CD14-positive monocyte (primary cell): ENCODE measurements at regions not wholly inside any gene's neighbourhood (a gene's known extent, or its start where the extent isn't known, plus 50 kb on each side); places are given as distances from the start of the nearest gene placed in this dataset.

Source experiments
- DNase-seq, 3 donors: peaks; one replicate each; pipeline ENCODE4 v3.0.0-alpha.2; 2011 to 2022
- H2AFZ ChIP-seq: 2 replicates; pipeline ENCODE4 v1.6.0; 2012; ENCODE audit warnings: mild to moderate bottlenecking, low read depth, low read length, inconsistent platforms; ENCODE audit not compliant: insufficient read depth, poor library complexity, severe bottlenecking
- H3K27ac ChIP-seq, 2 donors: 1 replicate in 1 of 2; 2 replicates in 1 of 2; pipeline ENCODE4 v1.5.1; 2012 to 2013; ENCODE audit warnings: low read length in 2 of 2, control low read depth in 1 of 2, inconsistent platforms in 1 of 2, low read depth in 1 of 2, mild to moderate bottlenecking in 1 of 2
- H3K27me3 ChIP-seq, 2 donors: one replicate each; pipeline versions ENCODE4 v1.6.0 to v1.6.1; 2011 to 2013; ENCODE audit warnings: low read length in 2 of 2; ENCODE audit not compliant: control insufficient read depth in 2 of 2, insufficient read depth in 2 of 2
- H3K36me3 ChIP-seq, 2 donors: replicated peaks in 1 of 2; 1 replicate in 1 of 2; 2 replicates in 1 of 2; pipeline versions ENCODE4 v1.5.1 to v1.6.1; 2012 to 2013; ENCODE audit warnings: low read length in 2 of 2, control low read depth in 1 of 2, inconsistent platforms in 1 of 2, mild to moderate bottlenecking in 1 of 2; ENCODE audit not compliant: insufficient read depth in 2 of 2, control insufficient read depth in 1 of 2
- H3K4me1 ChIP-seq, 2 donors: 1 replicate in 1 of 2; 2 replicates in 1 of 2; pipeline versions ENCODE4 v1.5.1 to v1.6.1; 2012 to 2013; ENCODE audit warnings: low read length in 2 of 2, control low read depth in 1 of 2, inconsistent platforms in 1 of 2, mild to moderate bottlenecking in 1 of 2, moderate library complexity in 1 of 2; ENCODE audit not compliant: insufficient read depth in 2 of 2, control insufficient read depth in 1 of 2
- H3K4me2 ChIP-seq: replicated peaks from 2 replicates; pipeline ENCODE3; 2012; ENCODE audit warnings: low read length, moderate library complexity, mild to moderate bottlenecking; ENCODE audit not compliant: poor library complexity, severe bottlenecking; ENCODE audit errors: extremely low read depth
- H3K4me3 ChIP-seq, 3 experiments: fragments of 200-600 bp in 1 of 3; sonication (generic) in 1 of 3; replicated peaks in 1 of 3; 1 replicate in 2 of 3; 2 replicates in 1 of 3; pipeline ENCODE4 v1.5.1; 2011 to 2013; ENCODE audit warnings: low read length in 3 of 3, mild to moderate bottlenecking in 3 of 3, control low read depth in 2 of 3, low read depth in 2 of 3, inconsistent platforms in 1 of 3, moderate library complexity in 1 of 3
- H3K79me2 ChIP-seq: 2 replicates; pipeline ENCODE4 v1.6.0; 2012; ENCODE audit warnings: mild to moderate bottlenecking, control low read depth, inconsistent platforms, low read length, moderate library complexity; ENCODE audit not compliant: insufficient read depth
- H3K9ac ChIP-seq: 2 replicates; pipeline ENCODE4 v1.6.0; 2017; ENCODE audit warnings: low read length, mild to moderate bottlenecking; ENCODE audit not compliant: insufficient read depth, poor library complexity, severe bottlenecking
- H3K9me3 ChIP-seq, 2 donors: replicated peaks in 1 of 2; 1 replicate in 1 of 2; 2 replicates in 1 of 2; pipeline versions ENCODE4 v1.5.1 to v1.6.1; 2012 to 2013; ENCODE audit warnings: low read length in 2 of 2, control low read depth in 1 of 2; ENCODE audit not compliant: control insufficient read depth in 1 of 2, insufficient read depth in 1 of 2
- H4K20me1 ChIP-seq: 2 replicates; pipeline ENCODE4 v1.6.0; 2012; ENCODE audit warnings: mild to moderate bottlenecking, low read length, control low read depth, moderate library complexity; ENCODE audit not compliant: insufficient read depth
- H3K27ac Mint-ChIP-seq, 7 donors: one replicate each; pipeline ENCODE4 v1.8.0; 2020; ENCODE audit warnings: mild to moderate bottlenecking in 7 of 7, mixed read lengths in 7 of 7, moderate library complexity in 6 of 7, inconsistent platforms in 2 of 7
- H3K27me3 Mint-ChIP-seq, 3 donors: one replicate each; pipeline ENCODE4 v1.8.0; 2021 to 2022; ENCODE audit warnings: low read depth in 3 of 3, mild to moderate bottlenecking in 3 of 3, mixed read lengths in 3 of 3, moderate library complexity in 3 of 3, inconsistent platforms in 1 of 3
- H3K36me3 Mint-ChIP-seq, 2 donors: one replicate each; pipeline ENCODE4 v1.8.0; 2020; ENCODE audit warnings: mixed read lengths in 2 of 2, inconsistent platforms in 1 of 2, mild to moderate bottlenecking in 1 of 2
- H3K4me1 Mint-ChIP-seq: one replicate; pipeline ENCODE4 v1.8.0; 2020; ENCODE audit warnings: mild to moderate bottlenecking, mixed read lengths
- H3K4me3 Mint-ChIP-seq, 2 donors: one replicate each; pipeline ENCODE4 v1.8.0; 2020; ENCODE audit warnings: mild to moderate bottlenecking in 2 of 2, mixed read lengths in 2 of 2, moderate library complexity in 1 of 2
- H3K9me3 Mint-ChIP-seq, 7 donors: one replicate each; pipeline ENCODE4 v1.8.0; 2020 to 2022; ENCODE audit warnings: mixed read lengths in 7 of 7, mild to moderate bottlenecking in 6 of 7, moderate library complexity in 6 of 7, inconsistent platforms in 2 of 7
- WGBS: methylation state at CpG from one replicate; pipeline ENCODE4 v1.1.5; 2013; ENCODE audit warnings: missing lambda C conversion rate; ENCODE audit not compliant: insufficient coverage; 5-methylcytosine and 5-hydroxymethylcytosine counted together
- intact Hi-C, 2 donors: fragments of 100-400 bp; cut with micrococcal nuclease; formaldehyde crosslinking; loops; one replicate each; pipeline versions ENCODE4 v1.15.0 to v1.15.1; 2023
- TF ChIP-seq, protein P1 (sequence below): fragments of 200-600 bp; IDR thresholded peaks from one replicate; pipeline ENCODE4 v1.8.0; 2022; ENCODE audit warnings: antibody characterized with exemption, mild to moderate bottlenecking

GRCh38 chr9:113646946-113647914 is 183.7 kb downstream of the RGS3 start:
- H3K4me3 ChIP-seq, result no peak overlapping the region
- peaks cover 0 to 4% (median 0%) of the 10 kb centered on the region in 7 donors for H3K9me3 Mint-ChIP-seq
- H3K27ac Mint-ChIP-seq, result peak overlapping the region in 2 of 7 donors; percentile 33 to 53
- no peak overlapping the region for H3K27ac ChIP-seq
- H3K27me3 Mint-ChIP-seq, result peaks cover 1 to 10% (median 6%) of the 10 kb centered on the region in 3 donors
- TF ChIP-seq, protein P1, sequence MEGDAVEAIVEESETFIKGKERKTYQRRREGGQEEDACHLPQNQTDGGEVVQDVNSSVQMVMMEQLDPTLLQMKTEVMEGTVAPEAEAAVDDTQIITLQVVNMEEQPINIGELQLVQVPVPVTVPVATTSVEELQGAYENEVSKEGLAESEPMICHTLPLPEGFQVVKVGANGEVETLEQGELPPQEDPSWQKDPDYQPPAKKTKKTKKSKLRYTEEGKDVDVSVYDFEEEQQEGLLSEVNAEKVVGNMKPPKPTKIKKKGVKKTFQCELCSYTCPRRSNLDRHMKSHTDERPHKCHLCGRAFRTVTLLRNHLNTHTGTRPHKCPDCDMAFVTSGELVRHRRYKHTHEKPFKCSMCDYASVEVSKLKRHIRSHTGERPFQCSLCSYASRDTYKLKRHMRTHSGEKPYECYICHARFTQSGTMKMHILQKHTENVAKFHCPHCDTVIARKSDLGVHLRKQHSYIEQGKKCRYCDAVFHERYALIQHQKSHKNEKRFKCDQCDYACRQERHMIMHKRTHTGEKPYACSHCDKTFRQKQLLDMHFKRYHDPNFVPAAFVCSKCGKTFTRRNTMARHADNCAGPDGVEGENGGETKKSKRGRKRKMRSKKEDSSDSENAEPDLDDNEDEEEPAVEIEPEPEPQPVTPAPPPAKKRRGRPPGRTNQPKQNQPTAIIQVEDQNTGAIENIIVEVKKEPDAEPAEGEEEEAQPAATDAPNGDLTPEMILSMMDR, result no peak
- H3K4me1 ChIP-seq, result no peaks in the 10 kb centered on the region
- no peaks in the 10 kb centered on the region for H3K79me2 ChIP-seq
- 96% methylated on average over 6 of the region's 10 CpGs for WGBS
- intact Hi-C loops, result no loop called here
- no peaks in the 10 kb centered on the region for H3K9me3 ChIP-seq
- no peaks in the 10 kb centered on the region for H3K27me3 ChIP-seq
- no peak overlapping the region for H2AFZ ChIP-seq
- H3K36me3 ChIP-seq, result no peaks in the 10 kb centered on the region
- no peak for DNase-seq
- H3K9ac ChIP-seq, result no peak overlapping the region
- H3K4me1 Mint-ChIP-seq, result peaks cover 2% of the 10 kb centered on the region
- H3K36me3 Mint-ChIP-seq, result no peaks in the 10 kb centered on the region
- no peak overlapping the region for H3K4me3 Mint-ChIP-seq
- H4K20me1 ChIP-seq, result no peaks in the 10 kb centered on the region
- H3K4me2 ChIP-seq, result no peak overlapping the region

GRCh38 chr9:113648048-113648447 is 184.5 kb downstream of the RGS3 start:
- Histone ChIP-seq H3K9me3 (no peaks in the 10 kb centered on the region), H3K36me3 (no peaks in the 10 kb centered on the region), H3K27me3 (no peaks in the 10 kb centered on the region), H4K20me1 (no peaks in the 10 kb centered on the region), H3K79me2 (no peaks in the 10 kb centered on the region), H3K4me2 (no peak overlapping the region), H3K4me1 (no peaks in the 10 kb centered on the region), H3K9ac (no peak overlapping the region), H3K27ac (no peak overlapping the region), H3K4me3 (no peak overlapping the region), H2AFZ (no peak overlapping the region)
- WGBS, result 89% methylated on average over 1 of the region's 2 CpGs
- Mint-ChIP-seq H3K9me3 (peaks cover 0 to 2% (median 0%) of the 10 kb centered on the region in 7 donors), H3K4me1 (peaks cover 2% of the 10 kb centered on the region), H3K27ac (no peak overlapping the region), H3K4me3 (no peak overlapping the region), H3K36me3 (no peaks in the 10 kb centered on the region), H3K27me3 (peaks cover 1 to 10% (median 6%) of the 10 kb centered on the region in 3 donors)
- intact Hi-C loops, result no loop called here
- no peak for DNase-seq
- TF ChIP-seq, protein P1, result no peak
